GM12892 (cell line): ENCODE measurements at regions not wholly inside any gene's neighbourhood (a gene's known extent, or its start where the extent isn't known, plus 50 kb on each side); places are given as distances from the start of the nearest gene placed in this dataset.

Experiments used
- POLR2A ChIP-seq: IDR thresholded peaks from 2 replicates; pipeline ENCODE4 v1.6.1; 2011; ENCODE audit warnings: low read depth, low read length, control low read depth
- POLR2AphosphoS5 ChIP-seq: IDR thresholded peaks from 2 replicates; pipeline ENCODE4 v1.6.1; 2011; ENCODE audit warnings: low read depth, low read length, control low read depth
- TAF1 ChIP-seq: IDR thresholded peaks from 2 replicates; pipeline ENCODE4 v1.6.1; 2011; ENCODE audit warnings: low read depth, mild to moderate bottlenecking, control low read depth, low read length, borderline replicate concordance

DNA sequence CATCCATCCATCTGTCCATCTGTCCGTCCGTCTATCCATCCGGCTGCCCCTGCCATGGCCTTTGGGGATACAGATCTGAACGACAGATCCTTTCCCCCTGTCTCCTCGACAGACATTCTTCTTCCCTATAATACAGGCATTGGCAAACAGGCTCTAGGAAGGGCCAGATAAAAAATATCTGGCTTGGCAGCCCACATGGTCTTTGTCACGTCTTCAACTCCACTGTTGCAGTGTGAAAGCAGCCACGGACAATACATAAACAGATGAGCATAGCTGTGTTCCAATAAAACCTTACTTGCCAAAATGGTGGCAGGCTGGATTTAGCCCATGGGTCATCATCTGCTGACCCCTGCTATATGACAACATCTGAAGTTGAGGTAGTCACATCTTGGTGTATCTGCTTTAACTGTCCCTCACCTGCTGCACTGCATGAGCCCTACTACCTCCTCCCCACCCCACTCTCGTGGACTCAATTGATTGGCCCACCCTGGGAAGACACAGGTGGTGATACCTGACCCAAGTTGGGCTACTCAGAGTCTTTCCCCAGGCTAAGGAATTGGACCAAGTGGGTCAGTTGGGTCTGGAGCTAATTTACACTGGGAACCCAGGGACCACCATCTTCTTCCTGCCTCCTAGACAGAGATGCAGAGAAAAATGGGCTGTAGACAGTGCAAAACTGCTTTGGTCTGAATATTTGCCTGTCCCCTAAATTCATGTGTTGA, 128.4 kb upstream of the SMAD3 start:
- no peak for TF ChIP-seq TAF1
- no peak for TF ChIP-seq POLR2AphosphoS5
- TF ChIP-seq POLR2A, result no peak
